22Rv1 (cell line): ENCODE measurements at regions not wholly inside any gene's neighbourhood (a gene's known extent, or its start where the extent isn't known, plus 50 kb on each side); places are given as distances from the start of the nearest gene placed in this dataset.

Experiments
- H3K27ac ChIP-seq: fragments of 450-650 bp; 2 replicates; pipeline ENCODE4 v1.5.1; 2017
- ZFX ChIP-seq: fragments of 450-650 bp; IDR thresholded peaks from 2 replicates; pipeline ENCODE4 v1.6.1; 2017; ENCODE audit warnings: antibody characterized with exemption, borderline replicate concordance
- TF ChIP-seq, protein P1 (sequence below): fragments of 450-650 bp; IDR thresholded peaks from 2 replicates; pipeline ENCODE4 v1.5.1; 2017; ENCODE audit warnings: mild to moderate bottlenecking

DNA sequence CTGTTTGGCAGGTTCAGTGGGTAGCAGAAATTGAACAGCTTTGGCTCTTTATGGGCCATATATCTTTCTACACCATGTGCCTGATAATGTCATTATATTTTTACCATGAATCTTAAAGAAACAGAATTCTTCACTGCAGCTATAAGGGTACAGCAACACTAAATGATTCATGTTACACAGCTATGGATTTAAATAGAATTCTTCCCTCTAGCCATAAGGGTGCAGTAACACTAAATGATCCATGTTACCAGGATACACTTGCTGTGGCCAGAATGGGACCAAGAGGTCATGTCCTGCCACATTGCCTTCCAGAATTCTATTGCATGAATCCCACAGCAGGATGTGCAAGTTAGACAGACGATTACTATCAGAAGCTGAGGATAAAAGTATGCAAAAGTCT lies 603.9 kb downstream of the FSCB start:
- no peak for TF ChIP-seq ZFX
- TF ChIP-seq, protein P1, sequence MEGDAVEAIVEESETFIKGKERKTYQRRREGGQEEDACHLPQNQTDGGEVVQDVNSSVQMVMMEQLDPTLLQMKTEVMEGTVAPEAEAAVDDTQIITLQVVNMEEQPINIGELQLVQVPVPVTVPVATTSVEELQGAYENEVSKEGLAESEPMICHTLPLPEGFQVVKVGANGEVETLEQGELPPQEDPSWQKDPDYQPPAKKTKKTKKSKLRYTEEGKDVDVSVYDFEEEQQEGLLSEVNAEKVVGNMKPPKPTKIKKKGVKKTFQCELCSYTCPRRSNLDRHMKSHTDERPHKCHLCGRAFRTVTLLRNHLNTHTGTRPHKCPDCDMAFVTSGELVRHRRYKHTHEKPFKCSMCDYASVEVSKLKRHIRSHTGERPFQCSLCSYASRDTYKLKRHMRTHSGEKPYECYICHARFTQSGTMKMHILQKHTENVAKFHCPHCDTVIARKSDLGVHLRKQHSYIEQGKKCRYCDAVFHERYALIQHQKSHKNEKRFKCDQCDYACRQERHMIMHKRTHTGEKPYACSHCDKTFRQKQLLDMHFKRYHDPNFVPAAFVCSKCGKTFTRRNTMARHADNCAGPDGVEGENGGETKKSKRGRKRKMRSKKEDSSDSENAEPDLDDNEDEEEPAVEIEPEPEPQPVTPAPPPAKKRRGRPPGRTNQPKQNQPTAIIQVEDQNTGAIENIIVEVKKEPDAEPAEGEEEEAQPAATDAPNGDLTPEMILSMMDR: no peak
- no peak overlapping the region for H3K27ac ChIP-seq

DNA sequence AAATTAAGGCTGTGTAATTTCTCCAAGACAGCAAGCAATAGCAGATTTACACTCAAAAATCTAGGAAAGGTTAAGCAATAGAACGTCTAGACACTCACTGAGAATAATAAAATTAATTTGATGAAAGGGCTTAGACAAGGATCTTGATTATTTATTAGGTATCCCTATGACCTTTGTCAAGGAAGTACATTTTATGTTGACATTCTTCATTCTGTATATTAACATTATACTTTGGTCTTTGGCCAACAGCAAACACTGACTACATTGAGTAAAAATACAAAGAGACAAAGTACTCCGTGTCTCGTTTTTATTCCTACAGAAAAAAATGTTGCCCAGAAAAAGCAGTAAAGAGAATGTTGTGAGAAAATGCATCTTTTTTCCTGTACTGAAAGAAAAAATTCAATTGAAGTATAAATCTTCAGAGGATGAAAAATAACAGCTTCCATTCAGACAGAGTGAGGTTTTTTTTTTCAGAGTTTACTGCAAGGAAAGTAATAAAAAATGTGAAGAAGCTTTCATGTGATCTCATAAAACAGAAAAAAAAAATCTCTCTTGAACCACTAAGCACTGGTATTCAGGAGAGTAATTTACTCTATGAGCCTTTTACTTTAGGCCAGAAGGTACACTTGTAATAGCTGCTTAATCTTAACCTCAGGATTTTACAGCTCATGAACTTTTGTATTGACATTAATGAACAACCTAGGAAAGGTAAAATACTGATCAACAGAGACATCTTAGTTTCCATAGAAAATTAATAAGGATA lies 605.0 kb downstream of the FSCB start:
- TF ChIP-seq ZFX: no peak
- TF ChIP-seq, protein P1: no peak
- peak overlapping the region; percentile 25 for H3K27ac ChIP-seq

DNA sequence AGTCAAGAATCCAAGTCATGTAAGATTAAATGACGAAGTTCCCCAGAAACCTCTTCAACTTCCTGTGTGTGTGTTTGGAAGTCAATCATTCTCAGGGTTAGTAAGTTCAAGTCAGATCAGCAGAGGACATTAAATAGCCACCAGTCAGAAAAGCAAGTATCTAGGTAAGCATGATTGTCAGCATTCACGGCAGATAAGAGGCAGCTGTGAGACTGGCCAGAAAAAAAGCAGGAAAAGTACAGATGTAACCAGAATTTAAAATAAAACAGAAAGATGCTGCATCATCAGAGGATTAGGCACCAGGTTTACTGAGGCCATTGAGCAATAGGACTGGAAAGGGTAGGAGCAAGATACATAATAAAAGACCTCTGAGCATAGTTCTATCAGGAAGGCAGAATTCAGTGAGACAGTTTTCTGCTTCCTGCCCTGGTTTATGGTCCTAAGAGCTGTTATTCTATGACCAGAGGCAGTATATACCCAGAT lies 606.9 kb downstream of the FSCB start:
- no peak for TF ChIP-seq ZFX
- TF ChIP-seq, protein P1: no peak
- H3K27ac ChIP-seq: no peak overlapping the region; the same call in 1 of the 2 replicates

DNA sequence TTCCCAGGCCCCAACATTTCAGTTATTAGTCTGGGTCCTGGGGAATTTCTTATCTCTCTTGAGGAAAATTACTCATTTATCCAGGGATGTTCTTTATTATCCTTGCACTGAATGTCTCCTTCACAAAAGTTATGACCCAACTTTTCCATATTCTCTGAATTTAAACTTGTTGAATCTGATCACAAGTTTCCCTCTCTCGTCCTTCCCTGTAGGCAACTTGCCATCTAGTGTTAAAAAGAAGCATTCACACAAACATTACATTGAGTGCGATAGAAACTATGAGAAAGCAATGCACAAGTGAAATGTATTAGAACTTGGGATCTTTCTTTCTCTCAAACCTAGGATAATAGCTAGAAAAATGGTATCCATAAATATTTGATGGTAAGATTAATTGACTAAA lies 608.4 kb downstream of the FSCB start:
- TF ChIP-seq, protein P1: peak; percentile 32
- no peak for TF ChIP-seq ZFX
- no peak overlapping the region for H3K27ac ChIP-seq

DNA sequence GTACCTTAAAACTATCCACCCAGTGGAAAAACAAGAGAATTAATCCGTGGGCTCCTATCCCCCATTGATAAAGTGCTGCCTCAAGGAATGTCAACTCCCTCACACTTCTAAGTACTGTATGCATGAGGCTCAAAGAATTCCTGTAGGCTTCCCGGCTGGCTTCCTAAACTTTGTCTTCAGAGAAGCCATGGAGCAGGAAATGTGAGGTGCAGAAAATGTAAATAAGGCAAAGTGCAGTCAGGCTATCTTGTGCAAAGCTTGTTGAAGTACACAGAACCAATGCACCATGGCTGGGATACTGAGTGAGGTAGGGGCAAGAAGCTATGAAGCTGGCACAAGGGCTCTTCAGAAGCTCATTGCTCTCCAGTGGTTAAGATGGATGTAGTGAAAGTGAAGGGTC lies 611.0 kb downstream of the FSCB start:
- H3K27ac ChIP-seq: no peak overlapping the region
- TF ChIP-seq, protein P1: no peak
- TF ChIP-seq ZFX: no peak

DNA sequence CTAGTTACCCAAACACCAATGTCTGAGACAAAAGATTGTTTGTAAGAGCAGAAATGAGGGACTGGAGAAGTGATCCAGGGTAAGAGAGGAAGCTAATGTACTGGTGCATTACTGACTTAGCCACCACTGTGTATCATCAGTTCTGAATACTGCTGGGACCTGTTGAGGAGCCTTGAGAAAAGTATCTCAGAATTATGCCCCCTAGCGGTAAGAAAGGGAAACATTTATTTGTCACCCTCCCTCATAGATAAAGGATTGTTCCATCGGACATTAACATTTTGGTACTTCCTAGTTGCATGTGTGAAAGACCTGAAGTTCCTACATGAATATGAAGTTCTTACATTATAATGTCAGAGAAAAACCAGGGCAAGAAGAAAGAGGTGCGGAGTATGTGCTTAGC lies 612.5 kb downstream of the FSCB start:
- TF ChIP-seq, protein P1: peak; percentile 72
- TF ChIP-seq ZFX: no peak
- no peak overlapping the region for H3K27ac ChIP-seq

DNA sequence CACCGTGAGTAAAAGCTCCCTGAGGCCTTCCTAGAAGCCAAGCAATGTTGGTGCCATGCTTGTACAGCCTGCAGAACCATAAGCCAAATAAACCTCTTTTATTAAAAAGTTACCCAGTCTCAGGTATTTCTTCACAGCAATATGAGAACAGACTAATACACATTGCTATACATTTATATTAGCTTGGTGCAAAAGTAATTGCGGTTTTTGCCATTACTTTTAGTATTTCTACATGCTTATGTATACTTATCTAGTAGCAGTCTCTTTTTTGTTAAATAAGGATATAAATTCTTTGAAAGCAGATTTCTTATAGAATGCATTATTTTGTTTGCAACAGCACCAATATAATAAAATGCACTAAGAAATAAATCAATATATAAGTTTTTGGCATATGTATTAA lies 619.6 kb downstream of the FSCB start:
- TF ChIP-seq, protein P1: no peak
- no peak for TF ChIP-seq ZFX
- H3K27ac ChIP-seq: no peak overlapping the region
